ENCODE measurements at regions not wholly inside any gene's neighbourhood (a gene's known extent, or its start where the extent isn't known, plus 50 kb on each side); places are given as distances from the start of the nearest gene placed in this dataset.

DNA sequence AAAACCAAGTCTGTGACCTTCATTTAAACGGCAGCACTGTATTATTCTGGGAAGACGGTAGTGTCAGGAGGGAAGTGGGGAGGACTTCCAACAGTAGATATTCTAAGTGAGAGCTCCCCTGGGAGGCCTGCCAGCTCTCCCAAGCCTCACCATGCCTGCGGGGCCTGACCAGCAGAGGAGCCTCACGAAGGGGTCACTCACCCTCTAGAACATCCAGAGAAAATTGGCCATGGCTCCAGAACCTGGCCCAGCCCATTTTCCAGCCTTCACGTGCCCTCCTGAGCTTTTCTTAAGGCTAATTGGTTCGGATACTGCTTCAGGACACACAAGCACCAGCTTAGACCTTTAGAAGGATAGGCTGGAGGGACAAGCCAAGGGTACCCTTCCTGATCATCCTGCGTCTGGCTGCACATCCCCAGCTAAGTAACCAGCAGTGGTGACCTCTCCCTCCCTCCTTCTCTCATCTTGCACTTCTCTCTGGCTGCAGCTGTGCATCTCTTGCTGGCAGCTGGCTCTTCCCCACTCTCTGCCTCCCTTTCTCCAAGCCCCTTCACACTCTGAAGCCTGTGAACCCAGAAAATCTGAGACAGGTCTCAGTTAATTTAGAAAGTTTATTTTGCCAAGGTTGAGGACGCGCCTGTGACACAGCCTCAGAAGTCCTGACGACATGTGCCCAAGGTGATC lies 120.1 kb upstream of the PKDCC start:
- Histone ChIP-seq H3K4me1 (peaks cover 14% of the 10 kb centered on the region), H3K4me3 (ENCODE audit: low read depth, low read length) (no peak overlapping the region), H3K27me3 (replicated peaks; ENCODE audit: control insufficient read depth, insufficient read depth, low read length) (no peaks in the 10 kb centered on the region), H3K36me3 (ENCODE audit: control insufficient read depth, insufficient read depth, low read length) (no peaks in the 10 kb centered on the region), H3K9me3 (peaks cover 13% of the 10 kb centered on the region; the same call in 1 of the 2 replicates)
- POLR2A ChIA-PET, result no interaction called here
- Mint-ChIP-seq H3K27ac (ENCODE audit: unreplicated experiment) (peak overlapping the region; percentile 48), H3K9me3 (ENCODE audit: unreplicated experiment) (peaks cover 9% of the 10 kb centered on the region), H3K27me3 (ENCODE audit: insufficient read depth, unreplicated experiment) (no peaks in the 10 kb centered on the region), H3K36me3 (ENCODE audit: insufficient read depth, unreplicated experiment) (no peaks in the 10 kb centered on the region), H3K4me1 (ENCODE audit: low read depth, unreplicated experiment) (peaks cover 22% of the 10 kb centered on the region), H3K4me3 (ENCODE audit: unreplicated experiment) (no peak overlapping the region)
- CTCF ChIA-PET, result no interaction called here
- DNase-seq, result no peak
- BruUV-seq (replicated peaks), result no TSS peak
- intact Hi-C loops (cut with micrococcal nuclease; ENCODE audit: unreplicated experiment), result no loop called here
- TF ChIP-seq, protein P1, sequence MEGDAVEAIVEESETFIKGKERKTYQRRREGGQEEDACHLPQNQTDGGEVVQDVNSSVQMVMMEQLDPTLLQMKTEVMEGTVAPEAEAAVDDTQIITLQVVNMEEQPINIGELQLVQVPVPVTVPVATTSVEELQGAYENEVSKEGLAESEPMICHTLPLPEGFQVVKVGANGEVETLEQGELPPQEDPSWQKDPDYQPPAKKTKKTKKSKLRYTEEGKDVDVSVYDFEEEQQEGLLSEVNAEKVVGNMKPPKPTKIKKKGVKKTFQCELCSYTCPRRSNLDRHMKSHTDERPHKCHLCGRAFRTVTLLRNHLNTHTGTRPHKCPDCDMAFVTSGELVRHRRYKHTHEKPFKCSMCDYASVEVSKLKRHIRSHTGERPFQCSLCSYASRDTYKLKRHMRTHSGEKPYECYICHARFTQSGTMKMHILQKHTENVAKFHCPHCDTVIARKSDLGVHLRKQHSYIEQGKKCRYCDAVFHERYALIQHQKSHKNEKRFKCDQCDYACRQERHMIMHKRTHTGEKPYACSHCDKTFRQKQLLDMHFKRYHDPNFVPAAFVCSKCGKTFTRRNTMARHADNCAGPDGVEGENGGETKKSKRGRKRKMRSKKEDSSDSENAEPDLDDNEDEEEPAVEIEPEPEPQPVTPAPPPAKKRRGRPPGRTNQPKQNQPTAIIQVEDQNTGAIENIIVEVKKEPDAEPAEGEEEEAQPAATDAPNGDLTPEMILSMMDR (IDR thresholded peaks at IDR 0.05; ENCODE audit: insufficient read depth in 1 of 2, low read depth in 1 of 2, low read length in 1 of 2, severe bottlenecking in 1 of 2, unreplicated experiment in 1 of 2), result no peak

DNA sequence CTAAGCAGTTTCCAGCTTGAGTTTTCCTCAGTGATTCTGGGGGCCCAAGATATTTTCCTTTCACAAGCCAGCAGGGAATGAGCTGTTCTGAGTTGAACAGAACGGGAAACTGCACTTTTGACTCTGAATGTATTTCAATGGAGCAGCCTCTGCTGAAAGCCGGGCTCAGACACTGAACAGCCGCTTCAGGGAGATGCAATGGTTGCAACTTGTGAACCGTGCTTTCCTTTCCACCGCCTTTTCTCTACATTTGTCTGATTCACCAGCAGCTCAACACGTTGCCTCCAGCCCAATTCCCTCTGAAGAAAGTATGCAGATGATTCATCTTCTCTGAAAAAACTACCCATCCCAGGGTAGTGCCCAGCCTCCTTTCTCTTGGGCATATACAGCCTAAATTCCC lies 119.3 kb upstream of the PKDCC start:
- H3K36me3 ChIP-seq (ENCODE audit: control insufficient read depth, insufficient read depth, low read length), result no peaks in the 10 kb centered on the region
- H3K9me3 ChIP-seq, result peaks cover 13% of the 10 kb centered on the region; the same call in 1 of the 2 replicates
- Mint-ChIP-seq H3K36me3 (ENCODE audit: insufficient read depth, unreplicated experiment) (no peaks in the 10 kb centered on the region), H3K27me3 (ENCODE audit: insufficient read depth, unreplicated experiment) (no peaks in the 10 kb centered on the region), H3K4me3 (ENCODE audit: unreplicated experiment) (no peak overlapping the region), H3K9me3 (ENCODE audit: unreplicated experiment) (peaks cover 9% of the 10 kb centered on the region), H3K27ac (ENCODE audit: unreplicated experiment) (no peak overlapping the region), H3K4me1 (ENCODE audit: low read depth, unreplicated experiment) (peaks cover 16% of the 10 kb centered on the region)
- ChIA-PET CTCF (no interaction called here), POLR2A (no interaction called here)
- no peaks in the 10 kb centered on the region for H3K27me3 ChIP-seq (replicated peaks; ENCODE audit: control insufficient read depth, insufficient read depth, low read length)
- H3K4me3 ChIP-seq (ENCODE audit: low read depth, low read length), result no peak overlapping the region
- no TSS peak for BruUV-seq (replicated peaks)
- intact Hi-C loops (cut with micrococcal nuclease; ENCODE audit: unreplicated experiment), result no loop called here
- H3K4me1 ChIP-seq, result peaks cover 10% of the 10 kb centered on the region
- TF ChIP-seq, protein P1 (IDR thresholded peaks at IDR 0.05; ENCODE audit: insufficient read depth in 1 of 2, low read depth in 1 of 2, low read length in 1 of 2, severe bottlenecking in 1 of 2, unreplicated experiment in 1 of 2), result no peak
- no peak for DNase-seq

DNA sequence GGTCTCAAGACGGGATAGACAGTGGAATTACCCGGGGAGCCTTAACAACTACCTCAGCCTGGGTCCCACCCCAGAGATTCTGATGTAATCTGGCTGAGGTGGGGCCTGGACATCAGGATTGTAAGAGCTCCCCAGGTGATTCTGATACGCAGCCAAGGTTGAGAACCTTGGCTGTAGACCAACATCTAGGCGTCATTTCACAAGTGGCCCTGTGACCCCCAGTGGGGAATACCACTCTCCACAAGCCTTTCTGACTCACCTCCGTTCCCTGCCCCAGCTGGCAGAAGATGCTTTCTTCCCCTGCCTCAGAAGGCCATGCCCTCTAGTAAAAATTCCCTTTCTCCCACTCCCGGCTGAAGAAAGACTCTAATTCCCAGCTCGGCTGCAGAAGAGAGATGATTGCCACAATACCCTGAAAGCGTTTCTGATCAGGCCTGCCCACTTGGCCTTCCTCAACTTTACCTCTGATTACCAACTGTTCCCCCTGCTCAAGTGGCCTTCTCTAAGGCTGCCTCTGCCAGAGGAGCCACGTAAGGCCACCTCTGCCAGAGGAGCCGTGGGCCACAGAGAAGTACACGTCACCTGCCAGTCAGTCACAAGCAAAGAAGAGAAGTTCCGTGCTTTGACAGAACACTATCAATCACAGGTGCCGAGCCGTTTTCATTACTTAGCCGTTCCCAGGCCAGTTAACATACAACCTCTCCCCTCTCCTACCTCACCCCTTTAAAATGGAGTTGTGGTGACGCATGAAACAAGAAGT lies 116.8 kb upstream of the PKDCC start:
- BruUV-seq (replicated peaks), result no TSS peak
- no peak overlapping the region for H3K4me3 ChIP-seq (ENCODE audit: low read depth, low read length)
- peaks cover 29% of the 10 kb centered on the region for H3K4me1 ChIP-seq
- H3K27ac Mint-ChIP-seq (ENCODE audit: unreplicated experiment), result no peak overlapping the region
- CTCF ChIA-PET, result no interaction called here
- H3K4me3 Mint-ChIP-seq (ENCODE audit: unreplicated experiment), result no peak overlapping the region
- peaks cover 31% of the 10 kb centered on the region for H3K4me1 Mint-ChIP-seq (ENCODE audit: low read depth, unreplicated experiment)
- no peaks in the 10 kb centered on the region for H3K9me3 Mint-ChIP-seq (ENCODE audit: unreplicated experiment)
- TF ChIP-seq, protein P1 (IDR thresholded peaks at IDR 0.05; ENCODE audit: insufficient read depth in 1 of 2, low read depth in 1 of 2, low read length in 1 of 2, severe bottlenecking in 1 of 2, unreplicated experiment in 1 of 2), result no peak
- intact Hi-C loops (cut with micrococcal nuclease; ENCODE audit: unreplicated experiment), result no loop called here
- H3K27me3 Mint-ChIP-seq (ENCODE audit: insufficient read depth, unreplicated experiment), result no peaks in the 10 kb centered on the region
- no peaks in the 10 kb centered on the region for H3K9me3 ChIP-seq
- POLR2A ChIA-PET, result no interaction called here
- H3K27me3 ChIP-seq (replicated peaks; ENCODE audit: control insufficient read depth, insufficient read depth, low read length), result no peaks in the 10 kb centered on the region
- no peaks in the 10 kb centered on the region for H3K36me3 Mint-ChIP-seq (ENCODE audit: insufficient read depth, unreplicated experiment)
- DNase-seq, result no peak
- no peaks in the 10 kb centered on the region for H3K36me3 ChIP-seq (ENCODE audit: control insufficient read depth, insufficient read depth, low read length)
